ENCODE measurements at regions not wholly inside any gene's neighbourhood (a gene's known extent, or its start where the extent isn't known, plus 50 kb on each side); places are given as distances from the start of the nearest gene placed in this dataset.

DNA sequence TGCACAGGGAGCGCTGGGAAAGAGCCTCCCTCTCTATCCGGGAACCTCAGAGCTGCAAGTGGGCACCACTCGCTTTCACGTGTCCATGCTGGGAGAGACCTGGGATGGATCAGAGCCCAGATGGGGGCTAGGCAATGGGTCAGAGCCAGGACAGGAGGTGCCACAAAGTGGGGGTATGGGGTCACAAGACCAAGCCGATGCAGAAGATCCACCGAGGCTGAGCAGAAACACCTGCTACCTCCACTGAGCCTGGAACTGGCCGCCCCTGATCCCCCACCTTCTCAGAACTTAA, 180.9 kb upstream of the SFSWAP start:
- TF ChIP-seq POLR2AphosphoS5 (IDR thresholded peaks at IDR 0.05), result no peak
- TF ChIP-seq, protein P1, sequence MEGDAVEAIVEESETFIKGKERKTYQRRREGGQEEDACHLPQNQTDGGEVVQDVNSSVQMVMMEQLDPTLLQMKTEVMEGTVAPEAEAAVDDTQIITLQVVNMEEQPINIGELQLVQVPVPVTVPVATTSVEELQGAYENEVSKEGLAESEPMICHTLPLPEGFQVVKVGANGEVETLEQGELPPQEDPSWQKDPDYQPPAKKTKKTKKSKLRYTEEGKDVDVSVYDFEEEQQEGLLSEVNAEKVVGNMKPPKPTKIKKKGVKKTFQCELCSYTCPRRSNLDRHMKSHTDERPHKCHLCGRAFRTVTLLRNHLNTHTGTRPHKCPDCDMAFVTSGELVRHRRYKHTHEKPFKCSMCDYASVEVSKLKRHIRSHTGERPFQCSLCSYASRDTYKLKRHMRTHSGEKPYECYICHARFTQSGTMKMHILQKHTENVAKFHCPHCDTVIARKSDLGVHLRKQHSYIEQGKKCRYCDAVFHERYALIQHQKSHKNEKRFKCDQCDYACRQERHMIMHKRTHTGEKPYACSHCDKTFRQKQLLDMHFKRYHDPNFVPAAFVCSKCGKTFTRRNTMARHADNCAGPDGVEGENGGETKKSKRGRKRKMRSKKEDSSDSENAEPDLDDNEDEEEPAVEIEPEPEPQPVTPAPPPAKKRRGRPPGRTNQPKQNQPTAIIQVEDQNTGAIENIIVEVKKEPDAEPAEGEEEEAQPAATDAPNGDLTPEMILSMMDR (IDR thresholded peaks at IDR 0.05; ENCODE audit: poor library complexity, severe bottlenecking), result no peak
- no peak for TF ChIP-seq TAF1 (IDR thresholded peaks at IDR 0.05; ENCODE audit: low read depth)
- TF ChIP-seq EZH2 (IDR thresholded peaks at IDR 0.05; ENCODE audit: borderline replicate concordance, insufficient read depth, low read length, poor library complexity, severe bottlenecking), result no peak
- TF ChIP-seq, protein P2, sequence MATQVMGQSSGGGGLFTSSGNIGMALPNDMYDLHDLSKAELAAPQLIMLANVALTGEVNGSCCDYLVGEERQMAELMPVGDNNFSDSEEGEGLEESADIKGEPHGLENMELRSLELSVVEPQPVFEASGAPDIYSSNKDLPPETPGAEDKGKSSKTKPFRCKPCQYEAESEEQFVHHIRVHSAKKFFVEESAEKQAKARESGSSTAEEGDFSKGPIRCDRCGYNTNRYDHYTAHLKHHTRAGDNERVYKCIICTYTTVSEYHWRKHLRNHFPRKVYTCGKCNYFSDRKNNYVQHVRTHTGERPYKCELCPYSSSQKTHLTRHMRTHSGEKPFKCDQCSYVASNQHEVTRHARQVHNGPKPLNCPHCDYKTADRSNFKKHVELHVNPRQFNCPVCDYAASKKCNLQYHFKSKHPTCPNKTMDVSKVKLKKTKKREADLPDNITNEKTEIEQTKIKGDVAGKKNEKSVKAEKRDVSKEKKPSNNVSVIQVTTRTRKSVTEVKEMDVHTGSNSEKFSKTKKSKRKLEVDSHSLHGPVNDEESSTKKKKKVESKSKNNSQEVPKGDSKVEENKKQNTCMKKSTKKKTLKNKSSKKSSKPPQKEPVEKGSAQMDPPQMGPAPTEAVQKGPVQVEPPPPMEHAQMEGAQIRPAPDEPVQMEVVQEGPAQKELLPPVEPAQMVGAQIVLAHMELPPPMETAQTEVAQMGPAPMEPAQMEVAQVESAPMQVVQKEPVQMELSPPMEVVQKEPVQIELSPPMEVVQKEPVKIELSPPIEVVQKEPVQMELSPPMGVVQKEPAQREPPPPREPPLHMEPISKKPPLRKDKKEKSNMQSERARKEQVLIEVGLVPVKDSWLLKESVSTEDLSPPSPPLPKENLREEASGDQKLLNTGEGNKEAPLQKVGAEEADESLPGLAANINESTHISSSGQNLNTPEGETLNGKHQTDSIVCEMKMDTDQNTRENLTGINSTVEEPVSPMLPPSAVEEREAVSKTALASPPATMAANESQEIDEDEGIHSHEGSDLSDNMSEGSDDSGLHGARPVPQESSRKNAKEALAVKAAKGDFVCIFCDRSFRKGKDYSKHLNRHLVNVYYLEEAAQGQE (IDR thresholded peaks at IDR 0.05; ENCODE audit: borderline replicate concordance), result no peak
- no peak for TF ChIP-seq RAD21 (conservative IDR thresholded peaks at IDR 0.05)

Measured in neural cell (in vitro differentiated cells).